Smooth muscle cell of the brain vasculature (primary cell): ENCODE measurements at regions not wholly inside any gene's neighbourhood (a gene's known extent, or its start where the extent isn't known, plus 50 kb on each side); places are given as distances from the start of the nearest gene placed in this dataset.
"Not testable (repeated sequence)": the region's sequence is repeated elsewhere in the genome, so short reads cannot be mapped to it uniquely, and the experiment has no call there.

Source experiments
- DNase-seq: peaks from one replicate; pipeline ENCODE4 v3.0.0-alpha.2; 2012; ENCODE audit warnings: low read depth, low spot score

GRCh38 chr2:83969085-83969484 is 490.0 kb downstream of the SUCLG1 start:
- DNase-seq: no peak

- no peak for DNase-seq
Measured at GRCh38 chr2:83967854-83968253, 491.2 kb downstream of the SUCLG1 start.

GRCh38 chr2:83966946-83967345 is 492.1 kb downstream of the SUCLG1 start:
- DNase-seq: not testable (repeated sequence)

GRCh38 chr2:83961512-83961911 is 497.6 kb downstream of the SUCLG1 start:
- DNase-seq: no peak

GRCh38 chr2:83960371-83960770 is 498.7 kb downstream of the SUCLG1 start:
- no peak for DNase-seq

- no peak for DNase-seq
Measured at GRCh38 chr2:83959266-83959665, 499.8 kb downstream of the SUCLG1 start.

GRCh38 chr2:83956991-83957390 is 502.1 kb downstream of the SUCLG1 start:
- DNase-seq: no peak

GRCh38 chr2:83953697-83954096 is 505.4 kb downstream of the SUCLG1 start:
- no peak for DNase-seq

GRCh38 chr2:83951378-83951947 is 507.6 kb downstream of the SUCLG1 start:
- DNase-seq: no peak

- no peak for DNase-seq
Measured at GRCh38 chr2:83949361-83949760, 509.7 kb downstream of the SUCLG1 start.

- no peak for DNase-seq
Measured at GRCh38 chr2:83944191-83944590, 514.9 kb downstream of the SUCLG1 start.

- no peak for DNase-seq
Measured at GRCh38 chr2:83943265-83943664, 515.8 kb downstream of the SUCLG1 start.

GRCh38 chr2:83941886-83942285 is 517.2 kb downstream of the SUCLG1 start:
- DNase-seq: no peak

GRCh38 chr2:83933749-83934148 is 525.3 kb downstream of the SUCLG1 start:
- DNase-seq: no peak

- no peak for DNase-seq
Measured at GRCh38 chr2:83923531-83923930, 535.5 kb downstream of the SUCLG1 start.

- DNase-seq: no peak
Measured at GRCh38 chr2:83916559-83916958, 542.5 kb downstream of the SUCLG1 start.

- no peak for DNase-seq
Measured at GRCh38 chr2:83915381-83915780, 543.7 kb downstream of the SUCLG1 start.

GRCh38 chr2:83908750-83909149 is 550.3 kb downstream of the SUCLG1 start:
- DNase-seq: no peak

- no peak for DNase-seq
Measured at GRCh38 chr2:83901317-83901716, 557.8 kb downstream of the SUCLG1 start.

- DNase-seq: no peak
Measured at GRCh38 chr2:83900862-83901261, 558.2 kb downstream of the SUCLG1 start.

GRCh38 chr2:83899271-83899670 is 559.8 kb downstream of the SUCLG1 start:
- DNase-seq: no peak

GRCh38 chr2:83894976-83895375 is 564.1 kb downstream of the SUCLG1 start:
- no peak for DNase-seq

- DNase-seq: no peak
Measured at GRCh38 chr2:83887757-83888156, 571.3 kb downstream of the SUCLG1 start.

GRCh38 chr2:83879127-83879526 is 580.0 kb downstream of the SUCLG1 start:
- no peak for DNase-seq
